SU-DHL-6 (cell line): ENCODE measurements at regions not wholly inside any gene's neighbourhood (a gene's known extent, or its start where the extent isn't known, plus 50 kb on each side); places are given as distances from the start of the nearest gene placed in this dataset.

ENCODE experiments used
- H2AFZ ChIP-seq: fragments of 200-600 bp; sonication (generic); 2 replicates; pipeline ENCODE4 v1.6.1; 2014; ENCODE audit warnings: low read depth, mild to moderate bottlenecking, moderate library complexity, mixed read lengths, antibody characterized with exemption, low read length; ENCODE audit not compliant: severe bottlenecking
- H3F3A ChIP-seq: fragments of 200-600 bp; shearing (Covaris generic); 2 replicates; pipeline ENCODE4 v1.6.0; 2016; ENCODE audit warnings: antibody characterized with exemption, mild to moderate bottlenecking; ENCODE audit not compliant: insufficient read depth
- H3K27ac ChIP-seq: fragments of 200-600 bp; sonication (generic); 2 replicates; pipeline ENCODE4 v1.5.1; 2016; ENCODE audit warnings: low read depth, mild to moderate bottlenecking, low read length, moderate library complexity, mixed read lengths
- H3K27me3 ChIP-seq: fragments of 200-600 bp; sonication (generic), shearing (Covaris generic); 2 replicates; pipeline ENCODE4 v1.6.0; 2014; ENCODE audit warnings: mild to moderate bottlenecking, low read length
- H3K36me3 ChIP-seq: fragments of 200-600 bp; sonication (generic); 2 replicates; pipeline ENCODE4 v1.6.1; 2014; ENCODE audit warnings: mild to moderate bottlenecking, low read length, mixed read lengths
- H3K4me2 ChIP-seq: fragments of 300-600, 200-600 bp; shearing (Covaris generic), sonication (generic); 2 replicates; pipeline ENCODE4 v1.6.0; 2014; ENCODE audit warnings: low read length, low read depth, mild to moderate bottlenecking; ENCODE audit not compliant: poor library complexity, severe bottlenecking
- H3K4me3 ChIP-seq: fragments of 200-600 bp; sonication (generic); 2 replicates; pipeline ENCODE4 v1.5.1; 2014; ENCODE audit warnings: antibody characterized with exemption, low read length, mild to moderate bottlenecking, mixed read lengths; ENCODE audit not compliant: insufficient read depth, poor library complexity, severe bottlenecking
- H3K79me2 ChIP-seq: fragments of 200-600 bp; sonication (generic); 2 replicates; pipeline ENCODE4 v1.6.1; 2014; ENCODE audit warnings: mild to moderate bottlenecking, low read length, moderate library complexity; ENCODE audit not compliant: insufficient read depth
- H3K9ac ChIP-seq: fragments of 200-600 bp; sonication (generic); 2 replicates; pipeline ENCODE4 v1.7.0; 2014; ENCODE audit warnings: mild to moderate bottlenecking, low read length
- H3K9me2 ChIP-seq: fragments of 200-600 bp; sonication (generic); replicated peaks from 2 replicates; pipeline ENCODE4 v1.6.1; 2014; ENCODE audit warnings: low read length; ENCODE audit not compliant: insufficient read depth
- H3K9me3 ChIP-seq: fragments of 200-600 bp; sonication (generic); 2 replicates; pipeline ENCODE4 v1.6.1; 2014; ENCODE audit warnings: low read length, mixed read lengths; ENCODE audit not compliant: insufficient read depth
- H4K20me1 ChIP-seq: fragments of 200-600 bp; sonication (generic); 2 replicates; pipeline ENCODE4 v1.6.1; 2014; ENCODE audit warnings: low read depth, mild to moderate bottlenecking, antibody characterized with exemption, low read length, moderate library complexity, mixed read lengths
- EZH2phosphoT487 ChIP-seq: fragments of 200-600 bp; sonication (generic), shearing (Covaris generic); conservative IDR thresholded peaks from 2 replicates; pipeline ENCODE4 v1.6.1; 2018; ENCODE audit warnings: mild to moderate bottlenecking, antibody characterized with exemption, low read length, moderate library complexity, mixed read lengths
- TF ChIP-seq, protein P1 (sequence below): fragments of 200-600 bp; sonication (generic); IDR thresholded peaks from one replicate; pipeline ENCODE4 v1.5.1; 2017; ENCODE audit warnings: antibody characterized with exemption, mild to moderate bottlenecking, low read length, moderate library complexity; ENCODE audit not compliant: insufficient read depth, poor library complexity, severe bottlenecking

DNA sequence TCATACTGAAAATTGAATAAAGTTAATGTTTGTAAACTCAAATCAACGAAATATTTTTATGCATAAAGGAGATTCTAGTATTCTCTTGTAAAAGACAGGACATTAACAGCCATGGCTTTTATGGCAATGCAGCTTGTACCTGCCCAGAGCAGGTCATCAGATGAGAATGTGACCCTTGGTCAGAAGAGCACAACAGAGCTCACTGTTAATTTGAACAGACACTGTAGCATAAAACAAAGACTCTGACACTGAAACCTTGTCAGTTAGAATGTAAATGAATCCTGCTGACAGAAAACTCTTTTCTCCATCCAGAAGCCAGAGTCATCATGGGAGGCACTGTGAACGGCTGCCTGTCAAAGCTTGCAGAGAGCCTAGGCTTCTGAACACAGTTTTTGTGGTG is 410.6 kb downstream of the RAP2B start:
- no peaks in the 10 kb centered on the region; the same call in 1 of the 2 replicates for H3K36me3 ChIP-seq
- H2AFZ ChIP-seq: no peak overlapping the region
- H3K4me3 ChIP-seq: no peak overlapping the region
- H3K9me3 ChIP-seq: no peaks in the 10 kb centered on the region
- H3K4me2 ChIP-seq: no peak overlapping the region
- no peak overlapping the region for H3K27ac ChIP-seq
- no peaks in the 10 kb centered on the region for H3K27me3 ChIP-seq
- H3K9me2 ChIP-seq: no peaks in the 10 kb centered on the region
- TF ChIP-seq, protein P1, sequence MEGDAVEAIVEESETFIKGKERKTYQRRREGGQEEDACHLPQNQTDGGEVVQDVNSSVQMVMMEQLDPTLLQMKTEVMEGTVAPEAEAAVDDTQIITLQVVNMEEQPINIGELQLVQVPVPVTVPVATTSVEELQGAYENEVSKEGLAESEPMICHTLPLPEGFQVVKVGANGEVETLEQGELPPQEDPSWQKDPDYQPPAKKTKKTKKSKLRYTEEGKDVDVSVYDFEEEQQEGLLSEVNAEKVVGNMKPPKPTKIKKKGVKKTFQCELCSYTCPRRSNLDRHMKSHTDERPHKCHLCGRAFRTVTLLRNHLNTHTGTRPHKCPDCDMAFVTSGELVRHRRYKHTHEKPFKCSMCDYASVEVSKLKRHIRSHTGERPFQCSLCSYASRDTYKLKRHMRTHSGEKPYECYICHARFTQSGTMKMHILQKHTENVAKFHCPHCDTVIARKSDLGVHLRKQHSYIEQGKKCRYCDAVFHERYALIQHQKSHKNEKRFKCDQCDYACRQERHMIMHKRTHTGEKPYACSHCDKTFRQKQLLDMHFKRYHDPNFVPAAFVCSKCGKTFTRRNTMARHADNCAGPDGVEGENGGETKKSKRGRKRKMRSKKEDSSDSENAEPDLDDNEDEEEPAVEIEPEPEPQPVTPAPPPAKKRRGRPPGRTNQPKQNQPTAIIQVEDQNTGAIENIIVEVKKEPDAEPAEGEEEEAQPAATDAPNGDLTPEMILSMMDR: no peak
- TF ChIP-seq EZH2phosphoT487: no peak
- no peaks in the 10 kb centered on the region for H3F3A ChIP-seq
- H4K20me1 ChIP-seq: no peaks in the 10 kb centered on the region
- no peak overlapping the region for H3K9ac ChIP-seq
- H3K79me2 ChIP-seq: no peaks in the 10 kb centered on the region

DNA sequence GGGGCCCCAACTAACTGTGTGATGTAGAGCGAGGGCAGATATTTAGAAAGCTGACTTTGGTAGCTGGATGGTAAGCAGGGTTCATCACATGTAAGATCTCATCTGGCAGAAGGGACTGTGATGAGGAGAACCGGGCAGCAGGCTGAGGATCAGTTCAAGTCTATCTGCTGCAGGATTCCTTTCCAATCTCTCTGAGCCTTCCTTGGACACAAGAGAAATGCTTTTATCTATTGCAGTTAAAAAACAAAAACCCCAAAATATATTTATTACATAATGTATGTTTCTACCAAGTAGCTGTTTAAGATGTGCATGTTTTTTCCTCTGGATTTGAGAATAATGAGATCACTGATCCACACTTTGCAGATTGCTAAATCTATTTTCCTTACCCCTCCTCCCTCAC is 411.5 kb downstream of the RAP2B start:
- H3K4me3 ChIP-seq: no peak overlapping the region
- TF ChIP-seq, protein P1: no peak
- TF ChIP-seq EZH2phosphoT487: no peak
- no peak overlapping the region for H3K9ac ChIP-seq
- no peaks in the 10 kb centered on the region for H3K9me3 ChIP-seq
- no peak overlapping the region for H3K27ac ChIP-seq
- H3K36me3 ChIP-seq: no peaks in the 10 kb centered on the region
- H3F3A ChIP-seq: no peaks in the 10 kb centered on the region
- H2AFZ ChIP-seq: no peak overlapping the region
- no peaks in the 10 kb centered on the region for H4K20me1 ChIP-seq
- no peaks in the 10 kb centered on the region for H3K27me3 ChIP-seq
- no peaks in the 10 kb centered on the region for H3K79me2 ChIP-seq
- no peak overlapping the region for H3K4me2 ChIP-seq
- no peaks in the 10 kb centered on the region for H3K9me2 ChIP-seq

DNA sequence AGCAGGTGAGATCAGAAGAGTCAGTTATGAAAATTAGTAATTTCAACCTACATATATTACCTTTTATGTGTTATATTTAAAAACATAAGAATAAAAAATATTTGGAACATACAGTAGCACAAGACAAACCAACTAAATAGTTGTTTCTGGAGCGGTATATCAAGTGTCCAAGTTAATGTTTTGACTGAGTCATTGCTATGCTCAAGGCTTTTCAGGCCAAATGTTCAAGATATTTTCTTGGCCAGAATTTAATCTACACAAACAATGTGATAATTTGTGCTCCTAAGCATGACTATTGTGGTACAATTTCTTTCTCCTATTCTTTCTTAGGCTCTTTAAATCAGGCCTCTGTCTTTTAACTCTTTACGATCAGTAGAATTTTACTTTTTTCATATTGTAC is 412.4 kb downstream of the RAP2B start:
- no peak overlapping the region for H2AFZ ChIP-seq
- H3K27me3 ChIP-seq: no peaks in the 10 kb centered on the region
- H4K20me1 ChIP-seq: no peaks in the 10 kb centered on the region
- no peaks in the 10 kb centered on the region for H3K9me3 ChIP-seq
- H3F3A ChIP-seq: no peaks in the 10 kb centered on the region
- H3K4me3 ChIP-seq: no peak overlapping the region
- H3K36me3 ChIP-seq: no peaks in the 10 kb centered on the region
- H3K9ac ChIP-seq: no peak overlapping the region
- TF ChIP-seq EZH2phosphoT487: no peak
- TF ChIP-seq, protein P1: no peak
- no peaks in the 10 kb centered on the region for H3K9me2 ChIP-seq
- H3K27ac ChIP-seq: no peak overlapping the region
- no peak overlapping the region for H3K4me2 ChIP-seq
- H3K79me2 ChIP-seq: no peaks in the 10 kb centered on the region
